ENCODE measurements at regions not wholly inside any gene's neighbourhood (a gene's known extent, or its start where the extent isn't known, plus 50 kb on each side); places are given as distances from the start of the nearest gene placed in this dataset.

DNA sequence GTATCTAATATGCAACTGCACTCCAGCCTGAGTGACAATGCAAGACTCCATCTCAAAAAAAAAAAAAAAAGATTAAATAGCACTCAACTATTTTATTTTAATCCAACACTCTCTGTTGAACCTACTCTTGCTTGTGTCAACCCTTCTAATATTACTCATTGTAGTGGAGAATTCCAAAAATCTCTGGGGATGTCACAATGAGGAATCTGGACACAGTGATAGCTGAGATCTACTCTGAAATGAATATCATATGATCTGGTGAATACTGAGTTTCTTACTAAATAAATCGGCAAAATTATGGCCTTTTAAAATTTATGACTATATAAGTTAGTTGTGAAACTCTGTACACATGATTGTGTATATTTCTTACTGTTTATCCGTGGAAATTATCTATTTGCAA is 418.2 kb downstream of the BCAT1 start:
- Histone ChIP-seq H4K20me1 (ENCODE audit: insufficient read depth) (no peaks in the 10 kb centered on the region), H3K27ac (ENCODE audit: low read depth, low read length) (no peak overlapping the region), H2AFZ (ENCODE audit: low read depth, low read length, poor library complexity, severe bottlenecking) (no peak overlapping the region), H3K9me2 (ENCODE audit: insufficient read depth) (no peaks in the 10 kb centered on the region), H3K79me2 (ENCODE audit: insufficient read depth, low read length) (no peaks in the 10 kb centered on the region), H3K27me3 (ENCODE audit: insufficient read depth, low read length) (no peaks in the 10 kb centered on the region), H3K9me3 (ENCODE audit: control insufficient read depth in 1 of 2, insufficient read depth in 1 of 2, low read depth in 1 of 2, low read length in 2 of 2) (peaks cover 9 to 15% of the 10 kb centered on the region in 2 experiments; a peak in 3 of 4 replicates), H3K4me3 (replicated peaks in 1 of 2; ENCODE audit: low read depth in 1 of 2, low read length in 2 of 2) (no peak overlapping the region), H3K9ac (ENCODE audit: low read length) (no peak overlapping the region), H3K4me1 (ENCODE audit: control insufficient read depth in 1 of 2, insufficient read depth in 2 of 2, low read length in 2 of 2) (no peaks in the 10 kb centered on the region), H3K36me3 (ENCODE audit: control insufficient read depth in 1 of 2, insufficient read depth in 2 of 2, low read length in 2 of 2) (no peaks in the 10 kb centered on the region), H3K4me2 (ENCODE audit: low read length) (no peak overlapping the region)
- ChIA-PET CTCF (no interaction called here), RAD21 (ENCODE audit: low non-redundant PET in 1 of 2, low total read pairs in 2 of 2, uncharacterized antibody in 2 of 2, unreplicated experiment in 2 of 2) (no interaction called here), POLR2A (no interaction called here)
- no TSS peak for BruUV-seq (replicated peaks)
- intact Hi-C loops (cut with micrococcal nuclease), result no loop called here
- TF ChIP-seq, protein P1, sequence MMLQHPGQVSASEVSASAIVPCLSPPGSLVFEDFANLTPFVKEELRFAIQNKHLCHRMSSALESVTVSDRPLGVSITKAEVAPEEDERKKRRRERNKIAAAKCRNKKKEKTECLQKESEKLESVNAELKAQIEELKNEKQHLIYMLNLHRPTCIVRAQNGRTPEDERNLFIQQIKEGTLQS (IDR thresholded peaks at IDR 0.05), result no peak
- DNase-seq (ENCODE audit: low read depth, low spot score) (no peak), ATAC-seq (no peak)

DNA sequence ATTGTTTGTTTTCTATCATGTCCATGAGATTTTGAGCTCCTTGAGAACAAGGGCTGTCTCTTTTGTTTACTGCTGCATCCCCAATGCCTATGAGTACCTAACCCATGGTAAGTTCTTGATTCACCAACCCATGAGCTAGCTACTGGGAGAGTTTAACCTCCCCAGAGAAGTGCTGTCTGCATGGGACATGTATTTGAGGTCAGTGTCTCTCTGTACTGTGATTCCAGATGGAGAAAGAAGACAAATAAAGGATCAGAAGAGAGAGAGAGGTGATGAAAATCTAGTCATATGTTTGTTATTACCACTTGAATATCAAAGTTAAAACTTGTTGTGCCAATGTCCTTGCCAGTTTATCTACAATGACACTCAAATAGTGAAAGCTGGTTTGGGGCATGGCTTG is 421.8 kb downstream of the BCAT1 start:
- H2AFZ ChIP-seq (ENCODE audit: low read depth, low read length, poor library complexity, severe bottlenecking), result no peak overlapping the region
- RAD21 ChIA-PET (ENCODE audit: low non-redundant PET in 1 of 2, low total read pairs in 2 of 2, uncharacterized antibody in 2 of 2, unreplicated experiment in 2 of 2), result no interaction called here
- H3K9ac ChIP-seq (ENCODE audit: low read length), result no peak overlapping the region
- H3K36me3 ChIP-seq (ENCODE audit: control insufficient read depth in 1 of 2, insufficient read depth in 2 of 2, low read length in 2 of 2), result no peaks in the 10 kb centered on the region
- no peak overlapping the region for H3K4me2 ChIP-seq (ENCODE audit: low read length)
- H3K79me2 ChIP-seq (ENCODE audit: insufficient read depth, low read length), result no peaks in the 10 kb centered on the region
- POLR2A ChIA-PET, result no interaction called here
- BruUV-seq (replicated peaks), result no TSS peak
- H3K27ac ChIP-seq (ENCODE audit: low read depth, low read length), result no peak overlapping the region
- TF ChIP-seq YY1 (IDR thresholded peaks at IDR 0.05; ENCODE audit: extremely low read depth, insufficient replicate concordance, low read depth, low read length) (no peak), ZFX (IDR thresholded peaks at IDR 0.05) (no peak)
- TF ChIP-seq, protein P2, sequence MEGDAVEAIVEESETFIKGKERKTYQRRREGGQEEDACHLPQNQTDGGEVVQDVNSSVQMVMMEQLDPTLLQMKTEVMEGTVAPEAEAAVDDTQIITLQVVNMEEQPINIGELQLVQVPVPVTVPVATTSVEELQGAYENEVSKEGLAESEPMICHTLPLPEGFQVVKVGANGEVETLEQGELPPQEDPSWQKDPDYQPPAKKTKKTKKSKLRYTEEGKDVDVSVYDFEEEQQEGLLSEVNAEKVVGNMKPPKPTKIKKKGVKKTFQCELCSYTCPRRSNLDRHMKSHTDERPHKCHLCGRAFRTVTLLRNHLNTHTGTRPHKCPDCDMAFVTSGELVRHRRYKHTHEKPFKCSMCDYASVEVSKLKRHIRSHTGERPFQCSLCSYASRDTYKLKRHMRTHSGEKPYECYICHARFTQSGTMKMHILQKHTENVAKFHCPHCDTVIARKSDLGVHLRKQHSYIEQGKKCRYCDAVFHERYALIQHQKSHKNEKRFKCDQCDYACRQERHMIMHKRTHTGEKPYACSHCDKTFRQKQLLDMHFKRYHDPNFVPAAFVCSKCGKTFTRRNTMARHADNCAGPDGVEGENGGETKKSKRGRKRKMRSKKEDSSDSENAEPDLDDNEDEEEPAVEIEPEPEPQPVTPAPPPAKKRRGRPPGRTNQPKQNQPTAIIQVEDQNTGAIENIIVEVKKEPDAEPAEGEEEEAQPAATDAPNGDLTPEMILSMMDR (IDR thresholded peaks at IDR 0.05 in 2 of 3, conservative IDR thresholded peaks at IDR 0.05 in 1 of 3; ENCODE audit: borderline replicate concordance in 1 of 3, insufficient read depth in 1 of 3, low read depth in 2 of 3, low read length in 2 of 3), result no peak
- TF ChIP-seq, protein P3, sequence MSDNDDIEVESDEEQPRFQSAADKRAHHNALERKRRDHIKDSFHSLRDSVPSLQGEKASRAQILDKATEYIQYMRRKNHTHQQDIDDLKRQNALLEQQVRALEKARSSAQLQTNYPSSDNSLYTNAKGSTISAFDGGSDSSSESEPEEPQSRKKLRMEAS (IDR thresholded peaks at IDR 0.05), result no peak
- TF ChIP-seq, protein P4, sequence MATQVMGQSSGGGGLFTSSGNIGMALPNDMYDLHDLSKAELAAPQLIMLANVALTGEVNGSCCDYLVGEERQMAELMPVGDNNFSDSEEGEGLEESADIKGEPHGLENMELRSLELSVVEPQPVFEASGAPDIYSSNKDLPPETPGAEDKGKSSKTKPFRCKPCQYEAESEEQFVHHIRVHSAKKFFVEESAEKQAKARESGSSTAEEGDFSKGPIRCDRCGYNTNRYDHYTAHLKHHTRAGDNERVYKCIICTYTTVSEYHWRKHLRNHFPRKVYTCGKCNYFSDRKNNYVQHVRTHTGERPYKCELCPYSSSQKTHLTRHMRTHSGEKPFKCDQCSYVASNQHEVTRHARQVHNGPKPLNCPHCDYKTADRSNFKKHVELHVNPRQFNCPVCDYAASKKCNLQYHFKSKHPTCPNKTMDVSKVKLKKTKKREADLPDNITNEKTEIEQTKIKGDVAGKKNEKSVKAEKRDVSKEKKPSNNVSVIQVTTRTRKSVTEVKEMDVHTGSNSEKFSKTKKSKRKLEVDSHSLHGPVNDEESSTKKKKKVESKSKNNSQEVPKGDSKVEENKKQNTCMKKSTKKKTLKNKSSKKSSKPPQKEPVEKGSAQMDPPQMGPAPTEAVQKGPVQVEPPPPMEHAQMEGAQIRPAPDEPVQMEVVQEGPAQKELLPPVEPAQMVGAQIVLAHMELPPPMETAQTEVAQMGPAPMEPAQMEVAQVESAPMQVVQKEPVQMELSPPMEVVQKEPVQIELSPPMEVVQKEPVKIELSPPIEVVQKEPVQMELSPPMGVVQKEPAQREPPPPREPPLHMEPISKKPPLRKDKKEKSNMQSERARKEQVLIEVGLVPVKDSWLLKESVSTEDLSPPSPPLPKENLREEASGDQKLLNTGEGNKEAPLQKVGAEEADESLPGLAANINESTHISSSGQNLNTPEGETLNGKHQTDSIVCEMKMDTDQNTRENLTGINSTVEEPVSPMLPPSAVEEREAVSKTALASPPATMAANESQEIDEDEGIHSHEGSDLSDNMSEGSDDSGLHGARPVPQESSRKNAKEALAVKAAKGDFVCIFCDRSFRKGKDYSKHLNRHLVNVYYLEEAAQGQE (IDR thresholded peaks at IDR 0.05; ENCODE audit: low read depth), result no peak
- peaks cover 11 to 16% of the 10 kb centered on the region in 2 experiments; a peak in 2 of 4 replicates for H3K9me3 ChIP-seq (ENCODE audit: control insufficient read depth in 1 of 2, insufficient read depth in 1 of 2, low read depth in 1 of 2, low read length in 2 of 2)
- H4K20me1 ChIP-seq (ENCODE audit: insufficient read depth), result no peaks in the 10 kb centered on the region
- no peak overlapping the region for H3K4me3 ChIP-seq (replicated peaks in 1 of 2; ENCODE audit: low read depth in 1 of 2, low read length in 2 of 2)
- no peaks in the 10 kb centered on the region for H3K9me2 ChIP-seq (ENCODE audit: insufficient read depth)
- H3K27me3 ChIP-seq (ENCODE audit: insufficient read depth, low read length), result no peaks in the 10 kb centered on the region
- intact Hi-C loops (cut with micrococcal nuclease), result no loop called here
- ATAC-seq (no peak), DNase-seq (ENCODE audit: low read depth, low spot score) (no peak)
- H3K4me1 ChIP-seq (ENCODE audit: control insufficient read depth in 1 of 2, insufficient read depth in 2 of 2, low read length in 2 of 2), result no peaks in the 10 kb centered on the region
- CTCF ChIA-PET, result no interaction called here

All from HCT116 (cell line).